HFF-Myc (cell line): ENCODE measurements at regions not wholly inside any gene's neighbourhood (a gene's known extent, or its start where the extent isn't known, plus 50 kb on each side); places are given as distances from the start of the nearest gene placed in this dataset.

ENCODE experiments used
- DNase-seq: peaks from one replicate; pipeline ENCODE4 v3.0.0-alpha.2; 2011; ENCODE audit warnings: low read depth; ENCODE audit errors: extremely low read depth
- H3K4me3 ChIP-seq: replicated peaks from 2 replicates; pipeline ENCODE4 v1.5.1; 2011; ENCODE audit warnings: low read depth, mild to moderate bottlenecking, control low read depth, low read length
- CTCF ChIP-seq: IDR thresholded peaks from 2 replicates; pipeline ENCODE4 v1.5.1; 2012; ENCODE audit warnings: mild to moderate bottlenecking, low read depth, low read length, control low read depth; ENCODE audit errors: missing control alignments

- no peak for TF ChIP-seq CTCF
- no peak overlapping the region for H3K4me3 ChIP-seq
- DNase-seq = no peak
These were observed 68.2 kb upstream of the MED4 start for GRCh38 chr13:48163061-48163460.

DNA sequence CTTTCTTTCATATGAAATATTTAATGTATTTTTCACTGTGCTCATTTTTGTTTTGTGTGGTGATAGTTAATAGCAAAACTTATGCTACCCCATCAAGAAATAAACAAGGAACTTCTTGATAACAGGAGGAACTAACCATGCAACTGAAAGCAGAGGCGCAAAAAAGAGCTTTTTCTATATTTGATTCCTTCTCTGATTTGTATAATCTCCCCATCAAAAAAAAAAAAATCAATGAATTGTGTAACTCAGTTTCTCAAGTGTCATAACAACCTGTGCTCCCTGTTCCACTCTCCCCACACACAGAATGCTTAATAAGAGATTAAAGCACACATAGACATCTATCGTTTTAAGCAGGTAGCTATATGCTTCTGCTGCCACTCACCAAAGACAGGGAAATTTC is 67.3 kb upstream of the MED4 start:
- no peak for TF ChIP-seq CTCF
- no peak overlapping the region for H3K4me3 ChIP-seq
- no peak for DNase-seq

- no peak for DNase-seq
- no peak for TF ChIP-seq CTCF
These were observed 66.8 kb upstream of the MED4 start for GRCh38 chr13:48161530-48162179.

GRCh38 chr13:48160606-48161278 is 65.8 kb upstream of the MED4 start:
- no peak for TF ChIP-seq CTCF
- H3K4me3 ChIP-seq = no peak overlapping the region
- DNase-seq = no peak

More at GRCh38 chr13:48161530-48162179, 66.8 kb upstream of the MED4 start:
- no peak overlapping the region for H3K4me3 ChIP-seq

DNA sequence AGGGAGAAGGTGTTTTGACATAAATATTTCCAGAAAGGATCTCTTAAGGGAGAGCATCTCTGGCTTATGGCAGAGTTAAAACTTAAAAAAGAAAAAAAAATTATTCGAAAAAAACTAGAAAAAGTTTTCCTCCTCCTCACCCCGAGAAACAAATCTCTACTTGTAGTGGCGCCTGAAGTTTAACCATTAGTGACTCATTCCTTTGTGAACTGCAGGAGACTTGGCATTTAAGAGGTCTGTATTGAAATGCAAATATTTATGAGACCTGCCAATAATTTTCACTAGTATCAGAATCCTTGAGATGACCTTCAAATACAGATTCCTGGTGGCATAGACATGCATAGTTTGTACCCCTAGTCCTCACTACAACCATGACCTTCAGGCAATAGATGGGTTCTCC is 64.9 kb upstream of the MED4 start:
- H3K4me3 ChIP-seq = no peak overlapping the region
- TF ChIP-seq CTCF = no peak
- DNase-seq = no peak

DNA sequence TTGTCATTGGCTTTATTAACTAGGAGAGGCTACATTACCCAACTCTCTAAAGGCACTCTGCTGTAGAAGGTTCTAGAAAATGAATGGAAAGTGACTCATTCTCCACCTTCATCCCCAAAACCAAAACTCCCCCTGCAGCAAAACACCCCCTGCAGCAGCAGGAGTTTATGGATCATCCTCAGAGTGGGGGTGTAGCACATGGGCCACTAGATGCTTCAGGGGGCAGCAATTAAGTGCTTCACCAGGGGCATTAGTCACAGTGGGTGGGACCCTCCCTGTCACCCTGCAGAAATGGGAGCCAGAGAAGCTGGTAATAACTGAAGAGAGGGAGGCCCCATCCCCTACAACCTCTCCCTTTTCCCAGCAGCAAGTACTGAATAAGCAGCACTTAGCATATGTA is 64.5 kb upstream of the MED4 start:
- no peak for DNase-seq
- no peak for TF ChIP-seq CTCF
- H3K4me3 ChIP-seq = no peak overlapping the region
